H9 (cell line): ENCODE measurements at regions not wholly inside any gene's neighbourhood (a gene's known extent, or its start where the extent isn't known, plus 50 kb on each side); places are given as distances from the start of the nearest gene placed in this dataset.
"Not testable (repeated sequence)": the region's sequence is repeated elsewhere in the genome, so short reads cannot be mapped to it uniquely, and the experiment has no call there.

Source experiments
- DNase-seq: peaks from one replicate; pipeline ENCODE4 v3.0.0-alpha.2; 2017
- H2AFZ ChIP-seq: one replicate; pipeline ENCODE4 v1.6.1; 2013; ENCODE audit warnings: mild to moderate bottlenecking, low read length, control low read depth, moderate library complexity
- H2AK5ac ChIP-seq: 2 replicates; pipeline ENCODE4 v1.6.1; 2013; ENCODE audit warnings: low read length, control low read depth, mixed read lengths; ENCODE audit not compliant: insufficient read length
- H2BK120ac ChIP-seq: one replicate; pipeline ENCODE4 v1.6.1; 2013; ENCODE audit warnings: low read depth, mild to moderate bottlenecking, low read length, control low read depth, inconsistent platforms; ENCODE audit not compliant: poor library complexity, severe bottlenecking
- H2BK12ac ChIP-seq: 2 replicates; pipeline ENCODE4 v1.6.1; 2013; ENCODE audit warnings: low read length, control low read depth, mixed read lengths, low read depth; ENCODE audit not compliant: insufficient read length
- H2BK15ac ChIP-seq: 2 replicates; pipeline ENCODE4 v1.6.1; 2013; ENCODE audit warnings: low read depth, low read length, control low read depth
- H2BK20ac ChIP-seq: one replicate; pipeline ENCODE4 v1.6.1; 2013; ENCODE audit warnings: low read depth, mild to moderate bottlenecking, low read length, control low read depth, inconsistent platforms; ENCODE audit not compliant: poor library complexity, severe bottlenecking
- H2BK5ac ChIP-seq: 2 replicates; pipeline ENCODE4 v1.6.1; 2013; ENCODE audit warnings: low read length, control low read depth, mixed read lengths; ENCODE audit not compliant: insufficient read length
- H3K14ac ChIP-seq: 2 replicates; pipeline ENCODE4 v1.6.1; 2013; ENCODE audit warnings: low read length, control low read depth; ENCODE audit not compliant: insufficient read depth
- H3K18ac ChIP-seq: 2 replicates; pipeline ENCODE4 v1.6.1; 2013; ENCODE audit warnings: low read depth, mild to moderate bottlenecking, mixed read lengths, low read length, control low read depth; ENCODE audit not compliant: insufficient read length
- H3K23ac ChIP-seq: 2 replicates; pipeline ENCODE4 v1.6.1; 2013; ENCODE audit warnings: low read length, control low read depth, mixed read lengths, low read depth; ENCODE audit not compliant: insufficient read length
- H3K23me2 ChIP-seq: 2 replicates; pipeline ENCODE4 v1.6.1; 2013; ENCODE audit warnings: low read depth, mild to moderate bottlenecking, mixed read lengths, low read length, control low read depth; ENCODE audit not compliant: insufficient read length, poor library complexity, severe bottlenecking
- H3K27ac ChIP-seq: 2 replicates; pipeline ENCODE4 v1.5.1; 2013; ENCODE audit warnings: low read length, control low read depth, mixed read lengths, low read depth; ENCODE audit not compliant: insufficient read length
- H3K27me3 ChIP-seq: 2 replicates; pipeline ENCODE4 v1.6.1; 2013; ENCODE audit warnings: low read length, control low read depth, inconsistent platforms; ENCODE audit not compliant: insufficient read depth
- H3K4ac ChIP-seq: 2 replicates; pipeline ENCODE4 v1.6.1; 2013; ENCODE audit warnings: low read depth, mild to moderate bottlenecking, control low read depth, inconsistent platforms, low read length, moderate library complexity
- H3K4me1 ChIP-seq: 2 replicates; pipeline ENCODE4 v1.6.1; 2013; ENCODE audit warnings: low read length, control low read depth, inconsistent platforms; ENCODE audit not compliant: insufficient read depth
- H3K4me2 ChIP-seq: 2 replicates; pipeline ENCODE4 v1.6.1; 2013; ENCODE audit warnings: low read length, control low read depth, mixed read lengths; ENCODE audit not compliant: insufficient read length, insufficient read depth
- H3K56ac ChIP-seq: 2 replicates; pipeline ENCODE4 v1.6.1; 2013; ENCODE audit warnings: low read depth, mild to moderate bottlenecking, mixed read lengths, low read length, control low read depth; ENCODE audit not compliant: insufficient read length
- H3K79me1 ChIP-seq: 2 replicates; pipeline ENCODE4 v1.6.1; 2013; ENCODE audit warnings: low read depth, mild to moderate bottlenecking, moderate library complexity, low read length, control low read depth, inconsistent platforms; ENCODE audit not compliant: insufficient read depth, poor library complexity, severe bottlenecking
- H3K79me2 ChIP-seq: 2 replicates; pipeline ENCODE4 v1.6.1; 2013; ENCODE audit warnings: low read length, control low read depth, inconsistent platforms; ENCODE audit not compliant: insufficient read depth
- H3K9ac ChIP-seq: 2 replicates; pipeline ENCODE4 v1.6.1; 2013; ENCODE audit warnings: low read length, control low read depth, mixed read lengths; ENCODE audit not compliant: insufficient read length; ENCODE audit errors: extremely low read depth
- H3K9me3 ChIP-seq: one replicate; pipeline ENCODE4 v1.6.1; 2013; ENCODE audit warnings: low read depth, low read length, inconsistent platforms; ENCODE audit not compliant: control insufficient read depth
- H3T11ph ChIP-seq: one replicate; pipeline ENCODE4 v1.6.1; 2013; ENCODE audit warnings: mild to moderate bottlenecking, low read length, control low read depth, inconsistent platforms
- H4K20me1 ChIP-seq: one replicate; pipeline ENCODE4 v1.6.1; 2013; ENCODE audit not compliant: control insufficient read depth, insufficient read length, insufficient read depth
- H4K5ac ChIP-seq: 2 replicates; pipeline ENCODE4 v1.6.1; 2013; ENCODE audit warnings: low read depth, mild to moderate bottlenecking, mixed read lengths, low read length, control low read depth; ENCODE audit not compliant: insufficient read length
- H4K8ac ChIP-seq: replicated peaks from 2 replicates; pipeline ENCODE4 v1.6.1; 2013; ENCODE audit warnings: low read length, control low read depth, mixed read lengths, low read depth; ENCODE audit not compliant: insufficient read length
- H4K91ac ChIP-seq: 2 replicates; pipeline ENCODE4 v1.6.1; 2013; ENCODE audit warnings: low read depth, mild to moderate bottlenecking, moderate library complexity, mixed read lengths, low read length, control low read depth; ENCODE audit not compliant: insufficient read length
- H3K27ac Mint-ChIP-seq, 3 experiments: 2 replicates in 2 of 3; 3 replicates in 1 of 3; pipeline ENCODE4 v1.8.0; 2020 to 2021; ENCODE audit warnings: mixed read lengths in 3 of 3, mild to moderate bottlenecking in 1 of 3, moderate library complexity in 1 of 3
- H3K27me3 Mint-ChIP-seq: 2 replicates; pipeline ENCODE4 v1.8.0; 2021; ENCODE audit warnings: low read depth, mild to moderate bottlenecking, moderate library complexity, mixed read lengths
- H3K36me3 Mint-ChIP-seq, 3 experiments: 2 replicates in 2 of 3; 3 replicates in 1 of 3; pipeline ENCODE4 v1.8.0; 2020 to 2021; ENCODE audit warnings: low read depth in 3 of 3, mixed read lengths in 3 of 3; ENCODE audit not compliant: insufficient read depth in 1 of 3
- H3K4me1 Mint-ChIP-seq, 2 experiments: 2 replicates each; pipeline ENCODE4 v1.8.0; 2020; ENCODE audit warnings: mixed read lengths in 2 of 2
- H3K4me3 Mint-ChIP-seq, 2 experiments: 2 replicates in 1 of 2; 3 replicates in 1 of 2; pipeline ENCODE4 v1.8.0; 2020 to 2021; ENCODE audit warnings: mild to moderate bottlenecking in 2 of 2, mixed read lengths in 2 of 2, moderate library complexity in 1 of 2
- H3K9me3 Mint-ChIP-seq, 2 experiments: 2 replicates in 1 of 2; 3 replicates in 1 of 2; pipeline ENCODE4 v1.8.0; 2020; ENCODE audit warnings: mild to moderate bottlenecking in 2 of 2, mixed read lengths in 2 of 2, moderate library complexity in 1 of 2
- CTCF ChIP-seq: fragments of 200-600 bp; sonication (generic); conservative IDR thresholded peaks from 3 replicates; pipeline ENCODE4 v1.8.0; 2021; ENCODE audit warnings: antibody characterized with exemption, mild to moderate bottlenecking
- WGBS: extraction: QIAGEN DNeasy Blood & Tissue Kit; methylation state at CpG from one replicate; pipeline ENCODE4 v1.1.7; 2013; ENCODE audit warnings: missing lambda C conversion rate, low lambda C conversion rate, mixed read lengths; ENCODE audit not compliant: insufficient read length; ENCODE audit errors: extremely low coverage; 5-methylcytosine and 5-hydroxymethylcytosine counted together

- Histone ChIP-seq H3K9ac (no peak overlapping the region), H3K9me3 (no peaks in the 10 kb centered on the region), H2BK5ac (no peak overlapping the region), H3K14ac (no peak overlapping the region), H4K91ac (no peak overlapping the region), H3K27ac (no peak overlapping the region), H3K79me1 (no peaks in the 10 kb centered on the region), H3K27me3 (no peaks in the 10 kb centered on the region), H3K56ac (no peak overlapping the region), H3K23ac (no peak overlapping the region), H2BK12ac (no peak overlapping the region), H2BK120ac (no peak overlapping the region), H2AFZ (no peak overlapping the region), H3K4me2 (no peak overlapping the region), H3K4me1 (no peaks in the 10 kb centered on the region), H3K79me2 (no peaks in the 10 kb centered on the region), H2AK5ac (no peak overlapping the region), H4K20me1 (no peaks in the 10 kb centered on the region), H4K5ac (no peak overlapping the region), H3K18ac (no peak overlapping the region), H3K23me2 (no peaks in the 10 kb centered on the region), H4K8ac (no peak overlapping the region), H3T11ph (no peak overlapping the region), H2BK15ac (no peak overlapping the region), H3K4ac (no peak overlapping the region), H2BK20ac (no peak overlapping the region)
- Mint-ChIP-seq H3K27ac (no peak overlapping the region), H3K4me1 (no peaks in the 10 kb centered on the region), H3K4me3 (no peak overlapping the region), H3K27me3 (no peaks in the 10 kb centered on the region), H3K36me3 (peaks cover 0 to 2% (median 0%) of the 10 kb centered on the region in 3 experiments; a peak in 2 of 7 replicates), H3K9me3 (no peaks in the 10 kb centered on the region)
- no CpG with 5 or more reads among the region's 2 CpGs for WGBS
- TF ChIP-seq CTCF, result no peak
- no peak for DNase-seq
These were observed 99.0 kb upstream of the FOXQ1 start for GRCh38 chr6:1212919-1213318.

- not testable (repeated sequence) for H2AFZ ChIP-seq, H3K4me1 ChIP-seq, H3K9me3 Mint-ChIP-seq, H4K8ac ChIP-seq, H4K5ac ChIP-seq, H4K20me1 ChIP-seq, H3K4me2 ChIP-seq, H3T11ph ChIP-seq, H3K23me2 ChIP-seq, H3K9ac ChIP-seq, H2BK15ac ChIP-seq, H3K27ac Mint-ChIP-seq, H3K56ac ChIP-seq, H3K18ac ChIP-seq, H3K4me1 Mint-ChIP-seq, H3K27ac ChIP-seq, H3K36me3 Mint-ChIP-seq, H3K4me3 Mint-ChIP-seq, H3K14ac ChIP-seq, H3K27me3 ChIP-seq, H3K4ac ChIP-seq, H2BK120ac ChIP-seq, H3K79me2 ChIP-seq, H3K23ac ChIP-seq, H3K79me1 ChIP-seq, H2BK5ac ChIP-seq, H4K91ac ChIP-seq, H3K9me3 ChIP-seq, H2AK5ac ChIP-seq, DNase-seq, H2BK12ac ChIP-seq, H3K27me3 Mint-ChIP-seq, H2BK20ac ChIP-seq
These were observed 99.8 kb upstream of the FOXQ1 start for GRCh38 chr6:1212138-1212537.
